ENCODE measurements at regions not wholly inside any gene's neighbourhood (a gene's known extent, or its start where the extent isn't known, plus 50 kb on each side); places are given as distances from the start of the nearest gene placed in this dataset.

DNA sequence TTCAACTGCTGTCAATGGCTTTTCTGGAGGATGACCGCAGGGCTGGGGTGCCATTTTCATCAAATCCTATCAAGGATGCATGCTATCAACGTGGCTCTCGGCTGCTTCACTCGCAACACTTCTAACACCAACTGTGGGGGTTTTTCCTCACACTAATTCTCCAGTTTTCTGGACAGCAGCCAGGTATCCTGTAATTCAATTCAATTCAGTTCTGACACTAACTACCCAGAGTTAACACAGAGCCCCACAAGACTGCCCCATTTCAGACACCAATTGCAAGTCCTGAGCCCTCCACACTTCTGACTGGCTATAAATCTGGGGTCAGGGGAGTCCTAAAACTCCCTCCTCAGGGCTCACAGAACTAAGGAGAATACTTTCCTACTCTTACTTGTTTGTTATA is 55.3 kb upstream of the TMCC3 start:
- Histone ChIP-seq H3K79me2 (ENCODE audit: insufficient read depth, low read length) (no peaks in the 10 kb centered on the region), H3K27me3 (ENCODE audit: low read length) (no peaks in the 10 kb centered on the region), H3K9ac (ENCODE audit: low read length) (no peak overlapping the region), H3K4me3 (ENCODE audit: insufficient read depth, low read length, poor library complexity, severe bottlenecking) (no peak overlapping the region), H4K20me1 (ENCODE audit: low read depth, low read length) (no peaks in the 10 kb centered on the region), H3F3A (ENCODE audit: insufficient read depth) (no peaks in the 10 kb centered on the region), H3K9me2 (replicated peaks; ENCODE audit: insufficient read depth, low read length) (no peaks in the 10 kb centered on the region), H3K9me3 (ENCODE audit: insufficient read depth, low read length) (no peaks in the 10 kb centered on the region), H3K36me3 (ENCODE audit: low read length) (no peaks in the 10 kb centered on the region), H3K4me2 (ENCODE audit: low read depth, low read length, poor library complexity, severe bottlenecking) (no peak overlapping the region), H2AFZ (ENCODE audit: low read depth, low read length, severe bottlenecking) (no peak overlapping the region), H3K27ac (ENCODE audit: low read depth, low read length) (no peak overlapping the region)
- no peak for TF ChIP-seq EZH2phosphoT487 (conservative IDR thresholded peaks at IDR 0.05; ENCODE audit: low read length)
- TF ChIP-seq, protein P1, sequence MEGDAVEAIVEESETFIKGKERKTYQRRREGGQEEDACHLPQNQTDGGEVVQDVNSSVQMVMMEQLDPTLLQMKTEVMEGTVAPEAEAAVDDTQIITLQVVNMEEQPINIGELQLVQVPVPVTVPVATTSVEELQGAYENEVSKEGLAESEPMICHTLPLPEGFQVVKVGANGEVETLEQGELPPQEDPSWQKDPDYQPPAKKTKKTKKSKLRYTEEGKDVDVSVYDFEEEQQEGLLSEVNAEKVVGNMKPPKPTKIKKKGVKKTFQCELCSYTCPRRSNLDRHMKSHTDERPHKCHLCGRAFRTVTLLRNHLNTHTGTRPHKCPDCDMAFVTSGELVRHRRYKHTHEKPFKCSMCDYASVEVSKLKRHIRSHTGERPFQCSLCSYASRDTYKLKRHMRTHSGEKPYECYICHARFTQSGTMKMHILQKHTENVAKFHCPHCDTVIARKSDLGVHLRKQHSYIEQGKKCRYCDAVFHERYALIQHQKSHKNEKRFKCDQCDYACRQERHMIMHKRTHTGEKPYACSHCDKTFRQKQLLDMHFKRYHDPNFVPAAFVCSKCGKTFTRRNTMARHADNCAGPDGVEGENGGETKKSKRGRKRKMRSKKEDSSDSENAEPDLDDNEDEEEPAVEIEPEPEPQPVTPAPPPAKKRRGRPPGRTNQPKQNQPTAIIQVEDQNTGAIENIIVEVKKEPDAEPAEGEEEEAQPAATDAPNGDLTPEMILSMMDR (IDR thresholded peaks at IDR 0.05; ENCODE audit: insufficient read depth, low read length, poor library complexity, severe bottlenecking), result no peak

DNA sequence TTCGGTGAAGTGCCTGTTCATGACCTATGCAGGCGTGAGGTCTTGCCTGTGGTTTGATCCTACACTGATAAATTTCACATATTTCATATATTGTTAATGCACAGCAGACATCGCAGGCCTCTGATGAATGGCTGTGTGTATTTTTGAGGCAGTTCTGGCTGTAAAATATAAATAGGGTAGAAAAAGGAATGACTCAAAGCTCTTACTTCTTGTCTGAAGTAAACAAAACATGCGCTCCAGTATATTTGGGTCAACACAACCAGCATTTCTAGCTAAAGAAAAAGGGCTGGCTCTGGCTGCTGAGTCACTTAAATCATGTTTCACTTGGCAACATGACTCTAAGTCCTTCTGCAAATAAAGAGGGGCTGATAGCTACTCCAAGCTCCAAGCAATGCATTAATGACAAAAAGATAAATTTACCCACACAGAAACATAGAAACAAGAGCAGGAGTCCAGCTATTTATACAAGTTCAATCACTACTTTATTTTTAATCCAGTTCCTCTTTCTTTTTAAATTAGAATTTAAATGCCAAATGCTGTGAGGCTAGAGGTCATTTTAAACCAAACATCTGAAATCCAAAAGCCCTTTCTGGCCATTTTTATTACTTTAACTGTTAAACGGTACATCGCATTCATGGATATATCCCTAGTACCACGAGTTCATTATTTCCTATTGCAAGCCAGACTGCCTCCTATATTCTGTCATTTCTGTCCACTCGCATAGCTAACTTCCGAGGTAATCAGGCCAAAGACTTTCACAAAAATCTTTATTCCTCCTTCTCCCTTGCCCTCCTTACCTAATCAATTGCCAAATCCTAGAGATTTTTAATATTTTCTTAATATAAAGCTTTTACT is 54.3 kb upstream of the TMCC3 start:
- Histone ChIP-seq H3K27me3 (ENCODE audit: low read length) (no peaks in the 10 kb centered on the region), H2AFZ (ENCODE audit: low read depth, low read length, severe bottlenecking) (no peak overlapping the region), H3K9ac (ENCODE audit: low read length) (no peak overlapping the region), H3K27ac (ENCODE audit: low read depth, low read length) (no peak overlapping the region), H3K9me3 (ENCODE audit: insufficient read depth, low read length) (no peaks in the 10 kb centered on the region), H3K4me3 (ENCODE audit: insufficient read depth, low read length, poor library complexity, severe bottlenecking) (no peak overlapping the region), H3K36me3 (ENCODE audit: low read length) (no peaks in the 10 kb centered on the region), H4K20me1 (ENCODE audit: low read depth, low read length) (no peaks in the 10 kb centered on the region), H3K79me2 (ENCODE audit: insufficient read depth, low read length) (no peaks in the 10 kb centered on the region), H3F3A (ENCODE audit: insufficient read depth) (no peaks in the 10 kb centered on the region), H3K4me2 (ENCODE audit: low read depth, low read length, poor library complexity, severe bottlenecking) (no peak overlapping the region), H3K9me2 (replicated peaks; ENCODE audit: insufficient read depth, low read length) (no peaks in the 10 kb centered on the region)
- TF ChIP-seq EZH2phosphoT487 (conservative IDR thresholded peaks at IDR 0.05; ENCODE audit: low read length), result no peak
- TF ChIP-seq, protein P1 (IDR thresholded peaks at IDR 0.05; ENCODE audit: insufficient read depth, low read length, poor library complexity, severe bottlenecking), result no peak

- Histone ChIP-seq H4K20me1 (ENCODE audit: low read depth, low read length) (no peaks in the 10 kb centered on the region), H3K9ac (ENCODE audit: low read length) (no peak overlapping the region), H3K27me3 (ENCODE audit: low read length) (no peaks in the 10 kb centered on the region), H2AFZ (ENCODE audit: low read depth, low read length, severe bottlenecking) (no peak overlapping the region), H3K79me2 (ENCODE audit: insufficient read depth, low read length) (no peaks in the 10 kb centered on the region), H3F3A (ENCODE audit: insufficient read depth) (no peaks in the 10 kb centered on the region), H3K27ac (ENCODE audit: low read depth, low read length) (no peak overlapping the region), H3K9me3 (ENCODE audit: insufficient read depth, low read length) (no peaks in the 10 kb centered on the region), H3K36me3 (ENCODE audit: low read length) (no peaks in the 10 kb centered on the region), H3K4me3 (ENCODE audit: insufficient read depth, low read length, poor library complexity, severe bottlenecking) (no peak overlapping the region), H3K4me2 (ENCODE audit: low read depth, low read length, poor library complexity, severe bottlenecking) (no peak overlapping the region), H3K9me2 (replicated peaks; ENCODE audit: insufficient read depth, low read length) (no peaks in the 10 kb centered on the region)
- TF ChIP-seq, protein P1 (IDR thresholded peaks at IDR 0.05; ENCODE audit: insufficient read depth, low read length, poor library complexity, severe bottlenecking), result no peak
- TF ChIP-seq EZH2phosphoT487 (conservative IDR thresholded peaks at IDR 0.05; ENCODE audit: low read length), result no peak
Observed at GRCh38 chr12:94702696-94703095, 52.3 kb upstream of the TMCC3 start.
